ENCODE measurements at regions not wholly inside any gene's neighbourhood (a gene's known extent, or its start where the extent isn't known, plus 50 kb on each side); places are given as distances from the start of the nearest gene placed in this dataset.

GRCh38 chr2:168353251-168353650, 102.8 kb upstream of the CERS6 start:
- H3K27ac Mint-ChIP-seq: no peak overlapping the region
- DNase-seq: no peak
- no peaks in the 10 kb centered on the region for H3K36me3 Mint-ChIP-seq (ENCODE audit: low read depth)
- H3K4me3 Mint-ChIP-seq: no peak overlapping the region
- no peaks in the 10 kb centered on the region for H3K27me3 Mint-ChIP-seq
- peaks cover 8% of the 10 kb centered on the region for H3K9me3 Mint-ChIP-seq
- peaks cover 33% of the 10 kb centered on the region for H3K4me1 Mint-ChIP-seq (ENCODE audit: low read depth)

GRCh38 chr2:168354499-168354898, 101.6 kb upstream of the CERS6 start:
- no peak for DNase-seq
- Mint-ChIP-seq H3K4me3 (no peak overlapping the region), H3K27me3 (no peaks in the 10 kb centered on the region), H3K4me1 (ENCODE audit: low read depth) (peaks cover 41% of the 10 kb centered on the region), H3K36me3 (ENCODE audit: low read depth) (no peaks in the 10 kb centered on the region), H3K27ac (no peak overlapping the region), H3K9me3 (peaks cover 8% of the 10 kb centered on the region)

GRCh38 chr2:168355121-168355520, 101.0 kb upstream of the CERS6 start:
- no peak for DNase-seq
- Mint-ChIP-seq H3K4me3 (no peak overlapping the region), H3K27ac (no peak overlapping the region), H3K9me3 (peaks cover 8% of the 10 kb centered on the region), H3K36me3 (ENCODE audit: low read depth) (no peaks in the 10 kb centered on the region), H3K4me1 (ENCODE audit: low read depth) (peaks cover 41% of the 10 kb centered on the region), H3K27me3 (no peaks in the 10 kb centered on the region)

GRCh38 chr2:168355779-168356476, 100.1 kb upstream of the CERS6 start:
- no peak for DNase-seq
- Mint-ChIP-seq H3K36me3 (ENCODE audit: low read depth) (no peaks in the 10 kb centered on the region), H3K27me3 (no peaks in the 10 kb centered on the region), H3K9me3 (peaks cover 8% of the 10 kb centered on the region), H3K27ac (no peak overlapping the region), H3K4me1 (ENCODE audit: low read depth) (peaks cover 41% of the 10 kb centered on the region), H3K4me3 (no peak overlapping the region)

- no peak for DNase-seq
- H3K27ac Mint-ChIP-seq: no peak overlapping the region
- no peaks in the 10 kb centered on the region for H3K36me3 Mint-ChIP-seq (ENCODE audit: low read depth)
- H3K4me1 Mint-ChIP-seq (ENCODE audit: low read depth): peaks cover 41% of the 10 kb centered on the region
- no peak overlapping the region for H3K4me3 Mint-ChIP-seq
- peaks cover 8% of the 10 kb centered on the region for H3K9me3 Mint-ChIP-seq
- no peaks in the 10 kb centered on the region for H3K27me3 Mint-ChIP-seq
Measured at GRCh38 chr2:168356477-168356835, 99.6 kb upstream of the CERS6 start.

GRCh38 chr2:168357797-168358472, 98.1 kb upstream of the CERS6 start:
- peaks cover 40% of the 10 kb centered on the region for H3K4me1 Mint-ChIP-seq (ENCODE audit: low read depth)
- no peaks in the 10 kb centered on the region for H3K27me3 Mint-ChIP-seq
- no peak for DNase-seq
- H3K27ac Mint-ChIP-seq: no peak overlapping the region
- no peaks in the 10 kb centered on the region for H3K36me3 Mint-ChIP-seq (ENCODE audit: low read depth)
- no peak overlapping the region for H3K4me3 Mint-ChIP-seq
- H3K9me3 Mint-ChIP-seq: peaks cover 8% of the 10 kb centered on the region

GRCh38 chr2:168359082-168359481, 97.0 kb upstream of the CERS6 start:
- no peak overlapping the region for H3K27ac Mint-ChIP-seq
- no peaks in the 10 kb centered on the region for H3K27me3 Mint-ChIP-seq
- DNase-seq: no peak
- no peaks in the 10 kb centered on the region for H3K36me3 Mint-ChIP-seq (ENCODE audit: low read depth)
- H3K4me1 Mint-ChIP-seq (ENCODE audit: low read depth): peaks cover 34% of the 10 kb centered on the region
- no peak overlapping the region for H3K4me3 Mint-ChIP-seq
- H3K9me3 Mint-ChIP-seq: no peaks in the 10 kb centered on the region

- Mint-ChIP-seq H3K27ac (no peak overlapping the region), H3K27me3 (no peaks in the 10 kb centered on the region), H3K4me1 (ENCODE audit: low read depth) (peaks cover 7% of the 10 kb centered on the region), H3K9me3 (no peaks in the 10 kb centered on the region), H3K4me3 (no peak overlapping the region), H3K36me3 (ENCODE audit: low read depth) (no peaks in the 10 kb centered on the region)
- no peak for DNase-seq
Measured at GRCh38 chr2:168363347-168364092, 92.6 kb upstream of the CERS6 start.

GRCh38 chr2:168365094-168365621, 90.9 kb upstream of the CERS6 start:
- H3K27me3 Mint-ChIP-seq: no peaks in the 10 kb centered on the region
- no peaks in the 10 kb centered on the region for H3K36me3 Mint-ChIP-seq (ENCODE audit: low read depth)
- H3K4me1 Mint-ChIP-seq (ENCODE audit: low read depth): peaks cover 2% of the 10 kb centered on the region
- DNase-seq: no peak
- no peak overlapping the region for H3K4me3 Mint-ChIP-seq
- H3K27ac Mint-ChIP-seq: no peak overlapping the region
- H3K9me3 Mint-ChIP-seq: no peaks in the 10 kb centered on the region

- Mint-ChIP-seq H3K27me3 (no peaks in the 10 kb centered on the region), H3K9me3 (peaks cover 6% of the 10 kb centered on the region), H3K4me1 (ENCODE audit: low read depth) (peaks cover 14% of the 10 kb centered on the region), H3K27ac (no peak overlapping the region), H3K36me3 (ENCODE audit: low read depth) (no peaks in the 10 kb centered on the region), H3K4me3 (no peak overlapping the region)
- no peak for DNase-seq
Measured at GRCh38 chr2:168369031-168369430, 87.0 kb upstream of the CERS6 start.

GRCh38 chr2:168371273-168372019, 84.6 kb upstream of the CERS6 start:
- Mint-ChIP-seq H3K4me1 (ENCODE audit: low read depth) (peaks cover 14% of the 10 kb centered on the region), H3K27ac (no peak overlapping the region), H3K9me3 (peaks cover 6% of the 10 kb centered on the region), H3K36me3 (ENCODE audit: low read depth) (no peaks in the 10 kb centered on the region), H3K4me3 (no peak overlapping the region), H3K27me3 (no peaks in the 10 kb centered on the region)
- DNase-seq: no peak

GRCh38 chr2:168373468-168373867, 82.6 kb upstream of the CERS6 start:
- Mint-ChIP-seq H3K36me3 (ENCODE audit: low read depth) (no peaks in the 10 kb centered on the region), H3K9me3 (peaks cover 10% of the 10 kb centered on the region), H3K4me3 (no peak overlapping the region), H3K4me1 (ENCODE audit: low read depth) (peaks cover 14% of the 10 kb centered on the region), H3K27me3 (no peaks in the 10 kb centered on the region), H3K27ac (no peak overlapping the region)
- DNase-seq: no peak

- Mint-ChIP-seq H3K4me1 (ENCODE audit: low read depth) (peaks cover 16% of the 10 kb centered on the region), H3K27me3 (no peaks in the 10 kb centered on the region), H3K27ac (no peak overlapping the region), H3K9me3 (peaks cover 10% of the 10 kb centered on the region), H3K4me3 (no peak overlapping the region), H3K36me3 (ENCODE audit: low read depth) (no peaks in the 10 kb centered on the region)
- DNase-seq: no peak
Measured at GRCh38 chr2:168375195-168375798, 80.8 kb upstream of the CERS6 start.

All from activated T-cell treated with anti-CD3 and anti-CD28 coated beads, Interleukin-2, amount 50 U/mL, for 24 hours (primary cell).